DND-41 (cell line): ENCODE measurements at regions not wholly inside any gene's neighbourhood (a gene's known extent, or its start where the extent isn't known, plus 50 kb on each side); places are given as distances from the start of the nearest gene placed in this dataset.

ENCODE experiments used
- ATAC-seq: fragments of 200-7000 bp; cut with Tn5 transposase; 3 replicates; pipeline ENCODE4 v1.9.1; 2021; ENCODE audit warnings: low read depth; ENCODE audit not compliant: insufficient read depth
- DNase-seq: peaks from one replicate; pipeline ENCODE4 v3.0.0-alpha.2; 2020
- H2AFZ ChIP-seq: 2 replicates; pipeline ENCODE4 v1.6.0; 2012; ENCODE audit warnings: low read depth, low read length
- H3K27ac ChIP-seq: 2 replicates; pipeline ENCODE4 v1.5.1; 2012; ENCODE audit warnings: low read length, inconsistent platforms
- H3K27me3 ChIP-seq: fragments of 200-600 bp; sonication (generic); 2 replicates; pipeline ENCODE4 v1.6.0; 2012; ENCODE audit warnings: low read length, mild to moderate bottlenecking, inconsistent platforms; ENCODE audit not compliant: insufficient read depth, poor library complexity
- H3K36me3 ChIP-seq: 2 replicates; pipeline ENCODE4 v1.5.1; 2012; ENCODE audit warnings: low read length, inconsistent platforms; ENCODE audit not compliant: insufficient read depth
- H3K4me1 ChIP-seq: 2 replicates; pipeline ENCODE4 v1.5.1; 2012; ENCODE audit warnings: mild to moderate bottlenecking, low read length; ENCODE audit not compliant: insufficient read depth
- H3K4me2 ChIP-seq: 2 replicates; pipeline ENCODE4 v1.6.0; 2012; ENCODE audit warnings: mild to moderate bottlenecking, moderate library complexity, low read length, inconsistent platforms; ENCODE audit not compliant: insufficient read depth
- H3K4me3 ChIP-seq, 2 experiments: fragments of 200-600 bp in 1 of 2; shearing (Covaris generic) in 1 of 2; 2 replicates each; pipeline ENCODE4 v1.5.1; 2012 to 2016; ENCODE audit warnings: inconsistent platforms in 2 of 2, low read length in 2 of 2, mild to moderate bottlenecking in 2 of 2, low read depth in 1 of 2, moderate library complexity in 1 of 2
- H3K79me2 ChIP-seq: 2 replicates; pipeline ENCODE4 v1.6.0; 2012; ENCODE audit warnings: low read length, inconsistent platforms; ENCODE audit not compliant: insufficient read depth
- H3K9ac ChIP-seq: 2 replicates; pipeline ENCODE4 v1.6.0; 2012; ENCODE audit warnings: low read depth, mild to moderate bottlenecking, inconsistent platforms, low read length, moderate library complexity
- H3K9me3 ChIP-seq: 2 replicates; pipeline ENCODE4 v1.5.1; 2012; ENCODE audit warnings: low read length, moderate library complexity, mild to moderate bottlenecking, inconsistent platforms; ENCODE audit not compliant: insufficient read depth, severe bottlenecking
- H4K20me1 ChIP-seq: 2 replicates; pipeline ENCODE4 v1.6.0; 2012; ENCODE audit warnings: low read length; ENCODE audit not compliant: insufficient read depth
- CTCF ChIP-seq: IDR thresholded peaks from 2 replicates; pipeline ENCODE4 v1.5.1; 2012; ENCODE audit warnings: borderline replicate concordance, low read length, moderate library complexity, mild to moderate bottlenecking; ENCODE audit not compliant: poor library complexity, severe bottlenecking; ENCODE audit errors: extremely low read depth
- EZH2 ChIP-seq: IDR thresholded peaks from 3 replicates; pipeline ENCODE4 v1.6.1; 2012; ENCODE audit warnings: borderline replicate concordance, low read depth, mild to moderate bottlenecking, moderate library complexity, low read length, inconsistent platforms; ENCODE audit not compliant: severe bottlenecking

GRCh38 chr14:34170882-34171281 is 220.0 kb upstream of the EGLN3 start:
- no peaks in the 10 kb centered on the region for H3K79me2 ChIP-seq
- H4K20me1 ChIP-seq = no peaks in the 10 kb centered on the region
- H3K27ac ChIP-seq = no peak overlapping the region
- no peak overlapping the region for H2AFZ ChIP-seq
- ATAC-seq (no peak), DNase-seq (no peak)
- H3K4me1 ChIP-seq = no peaks in the 10 kb centered on the region; the same call in 1 of the 2 replicates
- no peaks in the 10 kb centered on the region for H3K36me3 ChIP-seq
- no peak overlapping the region for H3K4me2 ChIP-seq
- no peaks in the 10 kb centered on the region for H3K27me3 ChIP-seq
- H3K4me3 ChIP-seq = no peak overlapping the region
- H3K9me3 ChIP-seq = no peaks in the 10 kb centered on the region
- no peak for TF ChIP-seq CTCF
- no peak for TF ChIP-seq EZH2
- no peak overlapping the region for H3K9ac ChIP-seq

- Histone ChIP-seq H3K9me3 (no peaks in the 10 kb centered on the region), H3K27me3 (no peaks in the 10 kb centered on the region), H4K20me1 (no peaks in the 10 kb centered on the region), H3K4me1 (no peaks in the 10 kb centered on the region; the same call in 1 of the 2 replicates), H3K9ac (no peak overlapping the region), H3K36me3 (no peaks in the 10 kb centered on the region), H3K79me2 (no peaks in the 10 kb centered on the region), H3K4me3 (no peak overlapping the region), H3K4me2 (no peak overlapping the region), H2AFZ (no peak overlapping the region), H3K27ac (no peak overlapping the region)
- DNase-seq = no peak
- ATAC-seq = no peak
- TF ChIP-seq EZH2 = no peak
- TF ChIP-seq CTCF = no peak
Measured at GRCh38 chr14:34169561-34169960, 218.7 kb upstream of the EGLN3 start.

GRCh38 chr14:34168656-34169055 is 217.8 kb upstream of the EGLN3 start:
- TF ChIP-seq EZH2 (no peak), CTCF (no peak)
- DNase-seq = no peak
- Histone ChIP-seq H3K9me3 (no peaks in the 10 kb centered on the region), H3K4me2 (no peak overlapping the region), H3K4me3 (no peak overlapping the region), H3K79me2 (no peaks in the 10 kb centered on the region), H3K9ac (no peak overlapping the region), H3K27me3 (no peaks in the 10 kb centered on the region), H3K36me3 (no peaks in the 10 kb centered on the region), H2AFZ (no peak overlapping the region), H3K4me1 (no peaks in the 10 kb centered on the region; the same call in 1 of the 2 replicates), H4K20me1 (no peaks in the 10 kb centered on the region), H3K27ac (no peak overlapping the region)
- ATAC-seq = no peak

GRCh38 chr14:34165847-34166350 is 215.0 kb upstream of the EGLN3 start:
- no peak overlapping the region for H3K27ac ChIP-seq
- H3K36me3 ChIP-seq = no peaks in the 10 kb centered on the region
- no peak overlapping the region for H3K4me2 ChIP-seq
- no peak overlapping the region for H2AFZ ChIP-seq
- no peak for DNase-seq
- H3K9me3 ChIP-seq = no peaks in the 10 kb centered on the region
- no peaks in the 10 kb centered on the region for H4K20me1 ChIP-seq
- no peak overlapping the region for H3K9ac ChIP-seq
- TF ChIP-seq EZH2 = no peak
- no peak for TF ChIP-seq CTCF
- no peaks in the 10 kb centered on the region for H3K27me3 ChIP-seq
- no peak for ATAC-seq
- H3K79me2 ChIP-seq = no peaks in the 10 kb centered on the region
- peaks cover 3% of the 10 kb centered on the region; the same call in 1 of the 2 replicates for H3K4me1 ChIP-seq
- no peak overlapping the region for H3K4me3 ChIP-seq
